Mesendoderm (in vitro differentiated cells): ENCODE measurements at regions not wholly inside any gene's neighbourhood (a gene's known extent, or its start where the extent isn't known, plus 50 kb on each side); places are given as distances from the start of the nearest gene placed in this dataset.

Source experiments
- DNase-seq: peaks from one replicate; pipeline ENCODE4 v3.0.0; 2013
- H2AK5ac ChIP-seq: 2 replicates; pipeline ENCODE4 v1.6.1; 2013; ENCODE audit warnings: low read length, inconsistent platforms
- H2BK120ac ChIP-seq: 2 replicates; pipeline ENCODE4 v1.6.1; 2013; ENCODE audit warnings: low read depth, mild to moderate bottlenecking, low read length, moderate library complexity, mixed read lengths
- H2BK15ac ChIP-seq: replicated peaks from 2 replicates; pipeline ENCODE4 v1.6.1; 2013; ENCODE audit warnings: low read depth, mild to moderate bottlenecking, moderate library complexity
- H2BK5ac ChIP-seq: 2 replicates; pipeline ENCODE4 v1.6.1; 2013; ENCODE audit warnings: low read length, inconsistent platforms
- H3K18ac ChIP-seq: 2 replicates; pipeline ENCODE4 v1.6.1; 2013; ENCODE audit warnings: mild to moderate bottlenecking, low read length, mixed read lengths
- H3K23ac ChIP-seq: one replicate; pipeline ENCODE4 v1.6.1; 2013; ENCODE audit warnings: low read length
- H3K27ac ChIP-seq: 2 replicates; pipeline ENCODE4 v1.5.1; 2013; ENCODE audit warnings: low read depth, mild to moderate bottlenecking, inconsistent platforms, low read length, moderate library complexity
- H3K27me3 ChIP-seq: 2 replicates; pipeline ENCODE4 v1.6.1; 2013; ENCODE audit warnings: low read length, control low read depth, mild to moderate bottlenecking, inconsistent platforms; ENCODE audit not compliant: insufficient read depth, poor library complexity
- H3K36me3 ChIP-seq: 2 replicates; pipeline ENCODE4 v1.6.1; 2013; ENCODE audit warnings: low read length, inconsistent platforms; ENCODE audit not compliant: control insufficient read depth, insufficient read depth
- H3K4ac ChIP-seq: one replicate; pipeline ENCODE4 v1.6.1; 2013; ENCODE audit warnings: low read depth, mild to moderate bottlenecking, low read length, moderate library complexity
- H3K4me1 ChIP-seq: 2 replicates; pipeline ENCODE4 v1.6.1; 2013; ENCODE audit warnings: low read depth, low read length, inconsistent platforms; ENCODE audit not compliant: control insufficient read depth
- H3K4me2 ChIP-seq: 2 replicates; pipeline ENCODE4 v1.6.1; 2013; ENCODE audit warnings: low read length
- H3K4me3 ChIP-seq: 2 replicates; pipeline ENCODE4 v1.5.1; 2013; ENCODE audit warnings: mild to moderate bottlenecking, low read length
- H3K56ac ChIP-seq: one replicate; pipeline ENCODE4 v1.6.1; 2013; ENCODE audit warnings: low read length
- H3K79me1 ChIP-seq: 2 replicates; pipeline ENCODE4 v1.6.1; 2013; ENCODE audit warnings: low read length, inconsistent platforms
- H3K79me2 ChIP-seq: 2 replicates; pipeline ENCODE4 v1.6.1; 2013; ENCODE audit warnings: mild to moderate bottlenecking, low read length; ENCODE audit not compliant: control insufficient read depth, insufficient read depth
- H3K9ac ChIP-seq: 2 replicates; pipeline ENCODE4 v1.6.1; 2013; ENCODE audit warnings: low read length, inconsistent platforms
- H4K5ac ChIP-seq: one replicate; pipeline ENCODE4 v1.6.1; 2013; ENCODE audit warnings: low read length
- H4K8ac ChIP-seq: one replicate; pipeline ENCODE4 v1.6.1; 2013; ENCODE audit warnings: low read depth, mild to moderate bottlenecking, control low read depth, low read length, moderate library complexity
- WGBS: extraction: QIAGEN DNeasy Blood & Tissue Kit; methylation state at CpG from one replicate; pipeline ENCODE4 v1.1.7; 2013; ENCODE audit warnings: low lambda C conversion rate, missing lambda C conversion rate; ENCODE audit not compliant: insufficient coverage; ENCODE audit errors: extremely low coverage; 5-methylcytosine and 5-hydroxymethylcytosine counted together

DNA sequence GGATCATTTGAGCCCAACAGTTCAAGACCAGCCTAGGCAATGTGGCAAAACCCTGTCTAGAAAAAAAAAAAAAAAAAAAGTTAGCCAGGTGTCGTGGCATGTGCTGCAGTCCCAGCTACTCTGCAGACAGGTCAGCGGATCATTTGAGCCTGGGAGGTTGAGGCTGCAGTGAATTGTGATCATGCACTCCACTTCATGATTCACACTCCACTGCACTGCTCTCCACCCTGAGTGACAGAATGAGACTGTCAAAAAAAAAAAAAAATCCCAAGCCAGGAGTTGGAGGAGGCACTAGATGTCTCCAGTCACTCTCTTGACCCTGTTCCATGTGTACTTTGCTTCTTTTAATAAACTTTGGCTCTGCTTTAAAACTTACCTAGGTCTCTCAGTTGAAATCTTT lies 51.0 kb upstream of the OLFM3 start:
- Histone ChIP-seq H3K4ac (no peak overlapping the region), H2BK120ac (no peak overlapping the region), H2AK5ac (no peak overlapping the region), H3K79me2 (no peaks in the 10 kb centered on the region), H3K18ac (no peak overlapping the region), H3K27me3 (no peaks in the 10 kb centered on the region), H3K27ac (no peak overlapping the region), H3K4me1 (no peaks in the 10 kb centered on the region), H3K56ac (no peak overlapping the region), H3K23ac (no peak overlapping the region), H2BK5ac (no peak overlapping the region), H2BK15ac (no peak overlapping the region), H4K5ac (no peak overlapping the region), H3K4me3 (no peak overlapping the region), H3K79me1 (no peaks in the 10 kb centered on the region), H3K4me2 (no peak overlapping the region), H3K36me3 (no peaks in the 10 kb centered on the region), H3K9ac (no peak overlapping the region), H4K8ac (no peak overlapping the region)
- DNase-seq, result no peak
- no CpG with 5 or more reads among the region's 2 CpGs for WGBS
